ENCODE measurements at regions not wholly inside any gene's neighbourhood (a gene's known extent, or its start where the extent isn't known, plus 50 kb on each side); places are given as distances from the start of the nearest gene placed in this dataset.

DNA sequence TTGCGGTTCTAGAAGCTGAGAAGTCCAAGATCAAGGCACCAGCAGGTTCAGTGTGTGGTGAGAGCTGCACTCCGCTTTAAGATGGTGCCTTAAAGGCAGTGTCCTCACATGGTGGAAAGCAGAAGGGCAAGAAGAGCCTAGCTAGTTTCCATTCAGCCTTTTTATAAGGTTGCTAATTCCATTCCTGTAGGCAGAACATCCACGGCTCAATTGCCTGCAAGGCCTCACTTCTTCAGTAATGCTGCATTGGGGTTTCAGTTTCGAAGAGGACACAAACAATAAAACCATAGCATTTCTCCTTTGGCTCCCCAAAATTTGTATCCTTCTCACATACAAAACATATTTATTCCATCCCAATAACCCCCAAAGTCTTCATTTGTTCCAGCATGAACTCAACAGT is 109.5 kb upstream of the KCND2 start:
- Histone ChIP-seq H3K4me3 (replicated peaks; ENCODE audit: insufficient read depth, low read length) (no peak overlapping the region), H3K27ac (replicated peaks) (no peak overlapping the region), H3K27me3 (ENCODE audit: insufficient read depth, poor library complexity, severe bottlenecking) (no peaks in the 10 kb centered on the region)
- DNase-seq (ENCODE audit: low read depth in 1 of 2, low spot score in 1 of 2) = no peak
- TF ChIP-seq, protein P1, sequence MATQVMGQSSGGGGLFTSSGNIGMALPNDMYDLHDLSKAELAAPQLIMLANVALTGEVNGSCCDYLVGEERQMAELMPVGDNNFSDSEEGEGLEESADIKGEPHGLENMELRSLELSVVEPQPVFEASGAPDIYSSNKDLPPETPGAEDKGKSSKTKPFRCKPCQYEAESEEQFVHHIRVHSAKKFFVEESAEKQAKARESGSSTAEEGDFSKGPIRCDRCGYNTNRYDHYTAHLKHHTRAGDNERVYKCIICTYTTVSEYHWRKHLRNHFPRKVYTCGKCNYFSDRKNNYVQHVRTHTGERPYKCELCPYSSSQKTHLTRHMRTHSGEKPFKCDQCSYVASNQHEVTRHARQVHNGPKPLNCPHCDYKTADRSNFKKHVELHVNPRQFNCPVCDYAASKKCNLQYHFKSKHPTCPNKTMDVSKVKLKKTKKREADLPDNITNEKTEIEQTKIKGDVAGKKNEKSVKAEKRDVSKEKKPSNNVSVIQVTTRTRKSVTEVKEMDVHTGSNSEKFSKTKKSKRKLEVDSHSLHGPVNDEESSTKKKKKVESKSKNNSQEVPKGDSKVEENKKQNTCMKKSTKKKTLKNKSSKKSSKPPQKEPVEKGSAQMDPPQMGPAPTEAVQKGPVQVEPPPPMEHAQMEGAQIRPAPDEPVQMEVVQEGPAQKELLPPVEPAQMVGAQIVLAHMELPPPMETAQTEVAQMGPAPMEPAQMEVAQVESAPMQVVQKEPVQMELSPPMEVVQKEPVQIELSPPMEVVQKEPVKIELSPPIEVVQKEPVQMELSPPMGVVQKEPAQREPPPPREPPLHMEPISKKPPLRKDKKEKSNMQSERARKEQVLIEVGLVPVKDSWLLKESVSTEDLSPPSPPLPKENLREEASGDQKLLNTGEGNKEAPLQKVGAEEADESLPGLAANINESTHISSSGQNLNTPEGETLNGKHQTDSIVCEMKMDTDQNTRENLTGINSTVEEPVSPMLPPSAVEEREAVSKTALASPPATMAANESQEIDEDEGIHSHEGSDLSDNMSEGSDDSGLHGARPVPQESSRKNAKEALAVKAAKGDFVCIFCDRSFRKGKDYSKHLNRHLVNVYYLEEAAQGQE (IDR thresholded peaks at IDR 0.05; ENCODE audit: insufficient replicate concordance, low read depth) = no peak
- TF ChIP-seq SPI1 (IDR thresholded peaks at IDR 0.05; ENCODE audit: borderline replicate concordance, low read depth) (no peak), GABPA (IDR thresholded peaks at IDR 0.05; ENCODE audit: low read depth) (no peak), POLR2AphosphoS5 (IDR thresholded peaks at IDR 0.05; ENCODE audit: low read depth) (no peak)
- TF ChIP-seq, protein P2, sequence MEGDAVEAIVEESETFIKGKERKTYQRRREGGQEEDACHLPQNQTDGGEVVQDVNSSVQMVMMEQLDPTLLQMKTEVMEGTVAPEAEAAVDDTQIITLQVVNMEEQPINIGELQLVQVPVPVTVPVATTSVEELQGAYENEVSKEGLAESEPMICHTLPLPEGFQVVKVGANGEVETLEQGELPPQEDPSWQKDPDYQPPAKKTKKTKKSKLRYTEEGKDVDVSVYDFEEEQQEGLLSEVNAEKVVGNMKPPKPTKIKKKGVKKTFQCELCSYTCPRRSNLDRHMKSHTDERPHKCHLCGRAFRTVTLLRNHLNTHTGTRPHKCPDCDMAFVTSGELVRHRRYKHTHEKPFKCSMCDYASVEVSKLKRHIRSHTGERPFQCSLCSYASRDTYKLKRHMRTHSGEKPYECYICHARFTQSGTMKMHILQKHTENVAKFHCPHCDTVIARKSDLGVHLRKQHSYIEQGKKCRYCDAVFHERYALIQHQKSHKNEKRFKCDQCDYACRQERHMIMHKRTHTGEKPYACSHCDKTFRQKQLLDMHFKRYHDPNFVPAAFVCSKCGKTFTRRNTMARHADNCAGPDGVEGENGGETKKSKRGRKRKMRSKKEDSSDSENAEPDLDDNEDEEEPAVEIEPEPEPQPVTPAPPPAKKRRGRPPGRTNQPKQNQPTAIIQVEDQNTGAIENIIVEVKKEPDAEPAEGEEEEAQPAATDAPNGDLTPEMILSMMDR (IDR thresholded peaks at IDR 0.05; ENCODE audit: insufficient read depth, low read length) = no peak

DNA sequence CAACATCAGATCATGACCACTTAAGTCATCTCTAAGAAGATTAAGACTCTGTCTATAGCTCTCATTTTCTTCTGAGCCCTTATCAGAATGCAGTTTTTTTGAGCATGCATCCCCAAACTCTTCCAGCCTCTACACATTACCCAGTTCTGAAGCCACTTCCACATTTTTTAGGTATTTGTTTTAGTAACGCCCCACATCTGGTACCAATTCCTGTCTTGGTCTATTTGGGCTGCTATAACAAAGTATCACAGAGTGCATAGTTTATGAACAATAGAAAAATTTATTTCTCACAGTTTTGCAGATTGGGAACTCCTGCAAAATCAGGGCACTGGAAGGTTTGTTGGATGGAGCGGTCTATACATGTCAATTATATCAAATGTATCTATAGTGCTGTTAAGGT is 107.7 kb upstream of the KCND2 start:
- H3K4me3 ChIP-seq (replicated peaks; ENCODE audit: insufficient read depth, low read length) = no peak overlapping the region
- TF ChIP-seq, protein P2 (IDR thresholded peaks at IDR 0.05; ENCODE audit: insufficient read depth, low read length) = no peak
- TF ChIP-seq POLR2AphosphoS5 (IDR thresholded peaks at IDR 0.05; ENCODE audit: low read depth) = no peak
- no peak overlapping the region for H3K27ac ChIP-seq (replicated peaks)
- no peak for DNase-seq (ENCODE audit: low read depth in 1 of 2, low spot score in 1 of 2)
- no peaks in the 10 kb centered on the region for H3K27me3 ChIP-seq (ENCODE audit: insufficient read depth, poor library complexity, severe bottlenecking)

DNA sequence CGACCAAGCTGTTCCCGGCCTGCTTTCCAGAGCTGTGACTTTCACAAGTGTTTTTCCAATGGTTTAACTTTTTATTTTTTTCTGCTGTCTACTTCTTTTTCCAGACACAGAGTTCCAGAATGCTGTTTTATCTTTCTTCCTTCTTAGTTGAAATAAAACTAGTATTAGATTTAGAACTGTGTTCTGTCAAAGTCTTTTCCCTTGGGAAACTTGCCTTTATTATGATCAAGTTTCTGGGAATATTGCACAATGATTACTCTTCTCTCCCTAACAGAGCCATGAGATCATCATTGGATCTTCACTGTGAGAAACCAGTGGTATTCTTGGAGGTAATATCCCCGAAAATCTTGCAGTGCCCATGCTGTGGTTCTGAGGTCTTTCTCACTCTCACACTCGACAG is 104.9 kb upstream of the KCND2 start:
- Histone ChIP-seq H3K27ac (replicated peaks) (no peak overlapping the region), H3K4me3 (replicated peaks; ENCODE audit: insufficient read depth, low read length) (no peak overlapping the region), H3K27me3 (ENCODE audit: insufficient read depth, poor library complexity, severe bottlenecking) (no peaks in the 10 kb centered on the region)
- no peak for DNase-seq (ENCODE audit: low read depth in 1 of 2, low spot score in 1 of 2)
- TF ChIP-seq GABPA (IDR thresholded peaks at IDR 0.05; ENCODE audit: low read depth) = no peak
- TF ChIP-seq POLR2AphosphoS5 (IDR thresholded peaks at IDR 0.05; ENCODE audit: low read depth) = no peak
- no peak for TF ChIP-seq SPI1 (IDR thresholded peaks at IDR 0.05; ENCODE audit: borderline replicate concordance, low read depth)
- TF ChIP-seq, protein P2 (IDR thresholded peaks at IDR 0.05; ENCODE audit: insufficient read depth, low read length) = no peak
- TF ChIP-seq, protein P1 (IDR thresholded peaks at IDR 0.05; ENCODE audit: insufficient replicate concordance, low read depth) = no peak

DNA sequence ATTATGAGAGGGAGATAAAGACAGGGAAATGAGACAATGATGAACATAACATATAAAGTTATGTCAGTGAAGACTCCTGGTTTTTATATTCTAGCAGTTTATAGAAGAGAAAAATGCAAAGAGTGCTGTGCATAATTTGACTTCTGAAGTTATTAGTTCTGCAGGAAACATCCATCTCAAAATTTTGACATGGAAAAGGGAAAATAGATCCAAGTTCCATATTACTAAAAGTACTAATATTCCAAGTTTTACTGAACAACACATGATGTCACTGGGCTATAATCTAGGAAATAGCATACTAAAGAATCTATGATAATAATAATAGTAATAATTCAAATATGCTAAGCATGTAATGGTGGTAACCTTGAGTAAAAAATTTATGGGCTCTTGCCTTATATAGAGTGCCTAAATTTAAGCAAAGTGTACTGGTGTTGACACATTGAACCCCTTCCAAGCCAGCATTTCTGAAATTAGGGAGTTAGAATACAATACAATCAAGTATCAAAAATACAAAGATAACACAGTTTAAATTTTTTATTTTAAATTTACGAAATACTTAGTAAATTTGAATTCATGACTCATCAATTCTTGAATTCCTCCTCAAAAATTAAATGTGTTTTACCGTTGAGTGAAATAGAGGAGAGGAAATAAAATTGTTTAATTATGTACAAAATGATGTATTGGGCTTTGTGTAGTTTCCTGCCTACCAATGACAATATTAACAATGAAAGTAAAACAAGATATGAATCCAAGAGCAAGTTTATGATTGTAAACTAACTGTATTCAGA is 102.8 kb upstream of the KCND2 start:
- no peak overlapping the region for H3K27ac ChIP-seq (replicated peaks)

More for the DNA sequence above, 102.8 kb upstream of the KCND2 start:
- TF ChIP-seq, protein P1 (IDR thresholded peaks at IDR 0.05; ENCODE audit: insufficient replicate concordance, low read depth) = no peak
- TF ChIP-seq SPI1 (IDR thresholded peaks at IDR 0.05; ENCODE audit: borderline replicate concordance, low read depth) = no peak
- TF ChIP-seq, protein P2 (IDR thresholded peaks at IDR 0.05; ENCODE audit: insufficient read depth, low read length) = no peak
- TF ChIP-seq POLR2AphosphoS5 (IDR thresholded peaks at IDR 0.05; ENCODE audit: low read depth) = no peak
- TF ChIP-seq GABPA (IDR thresholded peaks at IDR 0.05; ENCODE audit: low read depth) = no peak
- Histone ChIP-seq H3K4me3 (replicated peaks; ENCODE audit: insufficient read depth, low read length) (no peak overlapping the region), H3K27me3 (ENCODE audit: insufficient read depth, poor library complexity, severe bottlenecking) (no peaks in the 10 kb centered on the region)
- DNase-seq (ENCODE audit: low read depth in 1 of 2, low spot score in 1 of 2) = no peak
